ENCODE measurements at regions not wholly inside any gene's neighbourhood (a gene's known extent, or its start where the extent isn't known, plus 50 kb on each side); places are given as distances from the start of the nearest gene placed in this dataset.

DNA sequence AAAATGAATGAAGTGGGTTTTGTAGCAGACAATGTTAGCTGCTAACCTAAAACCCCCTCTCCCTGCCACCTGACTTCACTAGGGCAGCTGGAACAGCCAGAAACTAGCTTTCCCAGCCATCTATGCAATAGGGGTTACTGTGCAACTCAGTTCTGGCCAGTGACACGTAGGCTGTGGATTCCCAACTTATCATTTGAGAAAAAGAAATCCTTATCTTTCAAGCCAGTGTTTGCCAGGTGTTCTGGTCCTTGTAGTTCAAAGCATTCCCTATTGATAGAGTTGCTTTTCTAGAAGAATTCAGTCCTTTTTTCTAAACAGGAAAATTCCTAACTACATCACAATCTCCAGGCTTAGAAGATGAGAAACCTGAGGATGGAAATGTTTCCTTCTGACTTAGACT is 144.5 kb upstream of the ELAC2 start:
- Mint-ChIP-seq H3K27ac (no peak overlapping the region), H3K4me3 (no peak overlapping the region)
- intact Hi-C loops (cut with micrococcal nuclease) = no loop called here

DNA sequence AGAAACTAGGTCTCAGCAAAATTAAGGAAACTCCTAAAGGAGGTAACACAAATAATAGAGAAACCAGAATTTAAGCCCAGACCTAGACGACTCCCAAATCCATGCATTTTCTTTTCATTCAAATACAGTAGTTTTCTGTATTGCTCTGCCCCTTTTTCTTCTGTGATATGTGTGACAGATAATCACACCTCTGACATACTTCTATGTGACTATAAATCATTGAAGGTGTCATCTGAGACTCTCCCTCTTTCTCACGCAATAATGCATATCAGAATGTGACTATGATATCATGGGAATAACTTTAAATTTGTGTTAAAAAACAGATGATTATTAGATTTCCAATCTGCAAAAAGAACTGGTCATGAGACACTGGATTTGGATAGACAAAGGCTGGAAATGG is 143.0 kb upstream of the ELAC2 start:
- Mint-ChIP-seq H3K27ac (no peak overlapping the region), H3K9me3 (peaks cover 0 to 2% of the 10 kb centered on the region in 2 donors), H3K4me1 (no peaks in the 10 kb centered on the region), H3K36me3 (no peaks in the 10 kb centered on the region), H3K4me3 (no peak overlapping the region), H3K27me3 (ENCODE audit: low read depth in 2 of 2) (no peaks in the 10 kb centered on the region)
- no peaks in the 10 kb centered on the region for H3K9me3 ChIP-seq (ENCODE audit: control insufficient read depth, insufficient read depth, low read length)
- TF ChIP-seq, protein P1, sequence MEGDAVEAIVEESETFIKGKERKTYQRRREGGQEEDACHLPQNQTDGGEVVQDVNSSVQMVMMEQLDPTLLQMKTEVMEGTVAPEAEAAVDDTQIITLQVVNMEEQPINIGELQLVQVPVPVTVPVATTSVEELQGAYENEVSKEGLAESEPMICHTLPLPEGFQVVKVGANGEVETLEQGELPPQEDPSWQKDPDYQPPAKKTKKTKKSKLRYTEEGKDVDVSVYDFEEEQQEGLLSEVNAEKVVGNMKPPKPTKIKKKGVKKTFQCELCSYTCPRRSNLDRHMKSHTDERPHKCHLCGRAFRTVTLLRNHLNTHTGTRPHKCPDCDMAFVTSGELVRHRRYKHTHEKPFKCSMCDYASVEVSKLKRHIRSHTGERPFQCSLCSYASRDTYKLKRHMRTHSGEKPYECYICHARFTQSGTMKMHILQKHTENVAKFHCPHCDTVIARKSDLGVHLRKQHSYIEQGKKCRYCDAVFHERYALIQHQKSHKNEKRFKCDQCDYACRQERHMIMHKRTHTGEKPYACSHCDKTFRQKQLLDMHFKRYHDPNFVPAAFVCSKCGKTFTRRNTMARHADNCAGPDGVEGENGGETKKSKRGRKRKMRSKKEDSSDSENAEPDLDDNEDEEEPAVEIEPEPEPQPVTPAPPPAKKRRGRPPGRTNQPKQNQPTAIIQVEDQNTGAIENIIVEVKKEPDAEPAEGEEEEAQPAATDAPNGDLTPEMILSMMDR (IDR thresholded peaks at IDR 0.05) = no peak
- 100% methylated on average over 1 of the region's 2 CpGs for WGBS (ENCODE audit: insufficient coverage)
- H3K4me1 ChIP-seq (ENCODE audit: control insufficient read depth, insufficient read depth, low read length) = no peaks in the 10 kb centered on the region
- no peaks in the 10 kb centered on the region for H3K36me3 ChIP-seq (ENCODE audit: control insufficient read depth, insufficient read depth, low read length)
- H3K4me3 ChIP-seq (ENCODE audit: low read length) = no peak overlapping the region
- H3K27me3 ChIP-seq (ENCODE audit: control insufficient read depth, insufficient read depth, low read length) = no peaks in the 10 kb centered on the region
- intact Hi-C loops (cut with micrococcal nuclease) = no loop called here
- no peak overlapping the region for H3K27ac ChIP-seq (ENCODE audit: low read length)
- DNase-seq (no peak), ATAC-seq (no peak)

More for the DNA sequence above, 144.5 kb upstream of the ELAC2 start:
- Histone ChIP-seq H3K36me3 (ENCODE audit: control insufficient read depth, insufficient read depth, low read length) (no peaks in the 10 kb centered on the region), H3K9me3 (ENCODE audit: control insufficient read depth, insufficient read depth, low read length) (no peaks in the 10 kb centered on the region), H3K27ac (ENCODE audit: low read length) (no peak overlapping the region), H3K27me3 (ENCODE audit: control insufficient read depth, insufficient read depth, low read length) (no peaks in the 10 kb centered on the region), H3K4me3 (ENCODE audit: low read length) (no peak overlapping the region), H3K4me1 (ENCODE audit: control insufficient read depth, insufficient read depth, low read length) (no peaks in the 10 kb centered on the region)
- ATAC-seq (no peak), DNase-seq (no peak)
- Mint-ChIP-seq H3K9me3 (peaks cover 2 to 4% of the 10 kb centered on the region in 2 donors), H3K27me3 (ENCODE audit: low read depth in 2 of 2) (no peaks in the 10 kb centered on the region), H3K4me1 (no peaks in the 10 kb centered on the region), H3K36me3 (no peaks in the 10 kb centered on the region)
- WGBS (ENCODE audit: insufficient coverage) = 86% methylated on average over 1 of the region's 1 CpG
- TF ChIP-seq, protein P1 (IDR thresholded peaks at IDR 0.05) = no peak

DNA sequence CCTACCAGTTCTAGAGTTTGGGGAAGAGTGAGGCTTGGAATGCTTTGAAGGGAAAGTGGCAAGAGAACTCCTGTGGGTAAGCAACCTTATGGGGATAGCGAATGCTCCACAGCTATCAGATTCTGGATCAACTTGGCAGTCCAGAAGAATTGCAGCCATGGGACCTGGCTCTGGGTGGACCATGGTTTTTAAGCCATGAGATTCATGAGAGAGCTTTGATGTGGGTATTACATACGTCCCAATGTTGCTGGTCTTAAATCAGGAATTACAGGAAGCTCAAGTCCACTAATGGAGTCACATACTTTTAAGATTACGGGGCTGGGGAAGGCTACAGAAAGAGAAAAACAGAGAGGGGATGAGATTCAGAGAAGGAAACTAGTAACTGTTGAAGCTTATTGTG is 142.5 kb upstream of the ELAC2 start:
- WGBS (ENCODE audit: insufficient coverage) = 74% methylated on average over 3 of the region's 3 CpGs
- Mint-ChIP-seq H3K4me3 (no peak overlapping the region), H3K27me3 (ENCODE audit: low read depth in 2 of 2) (no peaks in the 10 kb centered on the region), H3K4me1 (no peaks in the 10 kb centered on the region), H3K9me3 (peaks cover 0 to 2% of the 10 kb centered on the region in 2 donors), H3K27ac (no peak overlapping the region), H3K36me3 (no peaks in the 10 kb centered on the region)
- no peak for DNase-seq
- H3K9me3 ChIP-seq (ENCODE audit: control insufficient read depth, insufficient read depth, low read length) = no peaks in the 10 kb centered on the region
- no peaks in the 10 kb centered on the region for H3K4me1 ChIP-seq (ENCODE audit: control insufficient read depth, insufficient read depth, low read length)
- H3K4me3 ChIP-seq (ENCODE audit: low read length) = no peak overlapping the region
- TF ChIP-seq, protein P1 (IDR thresholded peaks at IDR 0.05) = no peak
- no peak for ATAC-seq
- no peak overlapping the region for H3K27ac ChIP-seq (ENCODE audit: low read length)
- H3K36me3 ChIP-seq (ENCODE audit: control insufficient read depth, insufficient read depth, low read length) = no peaks in the 10 kb centered on the region
- intact Hi-C loops (cut with micrococcal nuclease) = no loop called here
- H3K27me3 ChIP-seq (ENCODE audit: control insufficient read depth, insufficient read depth, low read length) = no peaks in the 10 kb centered on the region

DNA sequence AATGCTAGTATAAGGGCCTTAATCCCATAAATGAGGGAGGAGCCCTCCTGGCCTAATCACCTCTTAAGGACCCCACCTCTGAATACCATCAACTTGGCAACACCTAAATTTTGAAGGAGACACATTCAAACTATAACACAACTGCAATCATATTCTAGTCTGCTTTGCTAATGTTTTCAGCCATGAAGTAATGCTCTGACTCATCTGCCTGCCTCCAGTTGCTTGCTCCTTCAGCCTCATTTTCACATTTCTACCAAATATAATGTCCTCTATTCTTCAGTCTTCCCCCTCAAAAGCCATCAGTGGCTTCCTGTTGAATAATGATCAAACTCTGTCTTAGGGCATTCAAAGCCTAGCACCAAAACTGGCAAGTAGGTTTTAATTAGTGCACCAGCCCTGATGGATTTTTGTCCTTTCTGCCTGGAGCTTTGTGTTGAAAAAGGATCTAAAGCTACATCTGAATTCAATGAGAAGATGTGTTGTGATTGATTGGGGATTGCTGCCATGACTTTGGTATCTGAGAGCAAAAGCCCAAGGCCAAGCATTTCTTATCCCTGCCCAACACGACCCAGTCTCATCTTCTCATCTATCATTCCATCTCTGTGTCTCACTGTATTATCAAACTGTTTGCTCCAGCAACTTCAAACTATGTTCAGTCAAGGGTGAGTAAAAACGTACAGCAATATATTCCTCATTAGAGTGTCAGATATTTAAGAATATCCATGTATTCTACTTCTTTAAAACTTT is 140.8 kb upstream of the ELAC2 start:
- Mint-ChIP-seq H3K4me1 (no peaks in the 10 kb centered on the region), H3K27ac (no peak overlapping the region), H3K9me3 (no peaks in the 10 kb centered on the region), H3K27me3 (ENCODE audit: low read depth in 2 of 2) (no peaks in the 10 kb centered on the region), H3K36me3 (no peaks in the 10 kb centered on the region), H3K4me3 (no peak overlapping the region)
- H3K27me3 ChIP-seq (ENCODE audit: control insufficient read depth, insufficient read depth, low read length) = no peaks in the 10 kb centered on the region
- no peaks in the 10 kb centered on the region for H3K9me3 ChIP-seq (ENCODE audit: control insufficient read depth, insufficient read depth, low read length)
- H3K4me3 ChIP-seq (ENCODE audit: low read length) = no peak overlapping the region
- H3K36me3 ChIP-seq (ENCODE audit: control insufficient read depth, insufficient read depth, low read length) = no peaks in the 10 kb centered on the region
- ATAC-seq (no peak), DNase-seq (no peak)
- H3K27ac ChIP-seq (ENCODE audit: low read length) = no peak overlapping the region
- TF ChIP-seq, protein P1 (IDR thresholded peaks at IDR 0.05) = no peak
- WGBS (ENCODE audit: insufficient coverage) = 59% methylated on average over 2 of the region's 2 CpGs
- no peaks in the 10 kb centered on the region for H3K4me1 ChIP-seq (ENCODE audit: control insufficient read depth, insufficient read depth, low read length)
- intact Hi-C loops (cut with micrococcal nuclease) = loop anchor here (2.0 kb wide), 1 partner anchor 14 kb away; no protein-coding TSS in a partner anchor

All from natural killer cell (primary cell).